ENCODE measurements at regions not wholly inside any gene's neighbourhood (a gene's known extent, or its start where the extent isn't known, plus 50 kb on each side); places are given as distances from the start of the nearest gene placed in this dataset.

GRCh38 chr1:90100566-90100965 lies 105.7 kb downstream of the ZNF326 start:
- Mint-ChIP-seq H3K9me3 (peaks cover 0 to 2% (median 0%) of the 10 kb centered on the region in 3 donors), H3K36me3 (no peaks in the 10 kb centered on the region), H3K27ac (no peak overlapping the region), H3K4me3 (no peak overlapping the region), H3K4me1 (no peaks in the 10 kb centered on the region), H3K27me3 (peaks cover 0 to 4% of the 10 kb centered on the region in 2 donors)
- Histone ChIP-seq H3K4me1 (ENCODE audit: control insufficient read depth in 1 of 2, extremely low read depth in 1 of 2, insufficient read depth in 2 of 2, low read length in 2 of 2) (no peaks in the 10 kb centered on the region), H3K9me3 (no peaks in the 10 kb centered on the region), H3K27me3 (replicated peaks in 1 of 2; ENCODE audit: control insufficient read depth in 2 of 2, extremely low read depth in 1 of 2, insufficient read depth in 2 of 2, low read length in 1 of 2) (no peaks in the 10 kb centered on the region), H3K36me3 (ENCODE audit: control insufficient read depth in 2 of 2, extremely low read depth in 1 of 2, insufficient read depth in 1 of 2, low read length in 1 of 2) (no peaks in the 10 kb centered on the region), H3K4me3 (ENCODE audit: control insufficient read depth in 1 of 2, extremely low read depth in 1 of 2, low read length in 1 of 2) (no peak overlapping the region), H3K27ac (ENCODE audit: low read length) (no peak overlapping the region)
- ChIA-PET CTCF (no interaction called here), POLR2A (no interaction called here)
- DNase-seq (no peak), ATAC-seq (replicated peaks in 1 of 4) (no peak)
- no CpG with 5 or more reads among the region's 4 CpGs for WGBS (ENCODE audit: insufficient coverage)

DNA sequence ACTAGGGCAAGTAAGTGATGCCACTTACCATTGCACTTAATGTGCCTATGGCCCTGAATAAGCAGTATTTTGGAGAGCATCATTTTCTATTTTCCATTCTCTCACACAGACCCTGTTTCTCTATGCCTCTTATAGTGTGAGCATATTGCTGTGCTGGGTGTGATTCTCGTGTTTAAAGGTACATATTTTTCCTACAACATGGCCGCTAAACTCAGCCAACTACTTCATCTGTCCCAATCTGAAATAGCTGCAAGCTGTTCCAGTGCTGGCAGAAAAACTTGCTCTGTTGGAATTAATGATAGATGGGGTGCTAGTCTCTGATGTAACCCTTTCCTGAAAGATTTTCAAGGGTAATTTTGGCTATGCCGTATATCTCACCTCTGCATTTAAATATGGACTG lies 97.5 kb downstream of the ZNF326 start:
- Mint-ChIP-seq H3K9me3 (peaks cover 0 to 3% (median 2%) of the 10 kb centered on the region in 3 donors), H3K4me1 (no peaks in the 10 kb centered on the region)
- peaks cover 3% of the 10 kb centered on the region for H3K9me3 ChIP-seq

More for the DNA sequence above, 97.5 kb downstream of the ZNF326 start:
- CTCF ChIA-PET, result no interaction called here
- DNase-seq (no peak), ATAC-seq (replicated peaks in 1 of 4) (no peak)
- Mint-ChIP-seq H3K27me3 (peaks cover 26 to 45% of the 10 kb centered on the region in 2 donors), H3K36me3 (no peaks in the 10 kb centered on the region), H3K27ac (no peak overlapping the region), H3K4me3 (no peak overlapping the region)
- Histone ChIP-seq H3K4me3 (ENCODE audit: control insufficient read depth in 1 of 2, extremely low read depth in 1 of 2, low read length in 1 of 2) (no peak overlapping the region), H3K27me3 (replicated peaks in 1 of 2; ENCODE audit: control insufficient read depth in 2 of 2, extremely low read depth in 1 of 2, insufficient read depth in 2 of 2, low read length in 1 of 2) (no peaks in the 10 kb centered on the region), H3K27ac (ENCODE audit: low read length) (no peak overlapping the region), H3K36me3 (ENCODE audit: control insufficient read depth in 2 of 2, extremely low read depth in 1 of 2, insufficient read depth in 1 of 2, low read length in 1 of 2) (no peaks in the 10 kb centered on the region), H3K4me1 (ENCODE audit: control insufficient read depth in 1 of 2, extremely low read depth in 1 of 2, insufficient read depth in 2 of 2, low read length in 2 of 2) (no peaks in the 10 kb centered on the region)
- WGBS (ENCODE audit: insufficient coverage), result no CpG with 5 or more reads among the region's 3 CpGs
- POLR2A ChIA-PET, result no interaction called here

All from T-cell (primary cell).